GM12878 (cell line): ENCODE measurements at regions not wholly inside any gene's neighbourhood (a gene's known extent, or its start where the extent isn't known, plus 50 kb on each side); places are given as distances from the start of the nearest gene placed in this dataset.

Source experiments
- CBX5 ChIP-seq: sonication (generic); IDR thresholded peaks from 2 replicates; pipeline ENCODE4 v1.6.1; 2016; ENCODE audit warnings: low read depth, moderate library complexity, mild to moderate bottlenecking, inconsistent platforms
- CHD2 ChIP-seq: IDR thresholded peaks from 2 replicates; pipeline ENCODE4 v1.6.1; 2011; ENCODE audit warnings: low read depth, low read length, improper control_type of control experiment, borderline replicate concordance
- GATAD2B ChIP-seq: fragments of 450-650 bp; conservative IDR thresholded peaks from 2 replicates; pipeline ENCODE4 v1.6.1; 2017; ENCODE audit warnings: low read depth, mild to moderate bottlenecking, moderate library complexity
- HDAC2 ChIP-seq: fragments of 200-600 bp; sonication (generic); IDR thresholded peaks from 2 replicates; pipeline ENCODE4 v1.6.1; 2017
- MYB ChIP-seq: fragments of 150-350 bp; IDR thresholded peaks from 2 replicates; pipeline ENCODE4 v1.6.1; 2014; ENCODE audit warnings: mild to moderate bottlenecking, low read depth, low read length, borderline replicate concordance
- NFXL1 ChIP-seq: fragments of 450-650 bp; IDR thresholded peaks from 2 replicates; pipeline ENCODE4 v1.6.1; 2017; ENCODE audit warnings: antibody characterized with exemption, mild to moderate bottlenecking, borderline replicate concordance
- SREBF1 ChIP-seq: IDR thresholded peaks from 2 replicates; pipeline ENCODE4 v1.6.1; 2012; ENCODE audit warnings: mild to moderate bottlenecking, low read length
- ZBED1 ChIP-seq: IDR thresholded peaks from 2 replicates; pipeline ENCODE4 v1.6.1; 2016; ENCODE audit warnings: borderline replicate concordance
- ZBTB4 ChIP-seq: fragments of 450-650 bp; formaldehyde crosslinking; IDR thresholded peaks from 2 replicates; pipeline ENCODE4 v1.4.0; 2022; ENCODE audit warnings: mild to moderate bottlenecking, moderate library complexity

DNA sequence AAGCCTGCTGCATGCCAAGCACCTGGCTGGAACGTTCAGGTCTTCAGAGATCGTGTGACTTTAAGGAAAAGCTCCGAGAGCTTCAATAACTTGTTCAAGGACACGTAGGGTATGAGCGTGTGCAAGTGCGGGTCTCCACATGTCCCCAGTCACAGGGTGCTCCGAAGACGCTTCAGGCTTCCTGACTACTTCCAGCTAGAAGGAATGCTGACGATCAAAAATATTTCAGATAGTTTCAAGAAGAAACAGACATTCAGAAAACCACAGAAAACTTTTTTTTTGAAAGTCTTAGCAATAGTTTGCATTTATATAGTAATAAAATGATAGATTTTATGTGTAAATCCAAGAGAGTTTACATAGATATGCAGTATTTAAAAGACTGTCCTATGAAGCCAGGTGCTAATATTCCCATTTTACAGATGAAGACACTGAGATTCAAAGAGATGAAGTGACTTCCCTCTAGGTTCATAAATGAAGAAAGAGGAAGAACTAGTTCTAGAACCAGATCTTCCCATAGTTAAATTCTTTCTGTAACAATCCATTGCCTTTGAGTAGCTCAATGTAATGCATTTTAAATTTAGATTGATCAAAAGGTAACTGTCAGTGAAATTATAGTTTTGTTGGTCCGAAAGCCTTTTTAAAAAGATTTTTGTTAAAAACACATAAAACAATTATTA lies 247.6 kb downstream of the MYLK4 start (continued):
- TF ChIP-seq ZBTB4 (CRISPR knock-in tag): no peak
- no peak for TF ChIP-seq MYB
- TF ChIP-seq GATAD2B: no peak
- TF ChIP-seq CHD2: no peak
- no peak for TF ChIP-seq HDAC2
- no peak for TF ChIP-seq CBX5
- TF ChIP-seq NFXL1: no peak
- TF ChIP-seq SREBF1: no peak
- no peak for TF ChIP-seq ZBED1
